IMR-90 (cell line): ENCODE measurements at regions not wholly inside any gene's neighbourhood (a gene's known extent, or its start where the extent isn't known, plus 50 kb on each side); places are given as distances from the start of the nearest gene placed in this dataset.

Experiments used
- ATAC-seq: fragments of 200-7000 bp; cut with Tn5 transposase; 2 replicates; pipeline ENCODE4 v1.9.1; 2020; ENCODE audit warnings: low read depth, mild to moderate bottlenecking, moderate library complexity
- BruUV-seq: library from RNA; stranded (reverse); fragments of 400-500 nt; replicated peaks from 2 replicates; lab custom pipeline; 2021; lab: Mats Ljungman, UMichigan
- CTCF ChIA-PET: fragments of 300-600 bp; formaldehyde crosslinking; extraction: SDS; loops from one replicate; lab custom pipeline; 2021; ENCODE audit warnings: antibody characterized with exemption; lab: Yijun Ruan, JAX
- POLR2A ChIA-PET: fragments of 300-600 bp; sonication (Branson Sonifier 250); formaldehyde crosslinking; loops from one replicate; lab custom pipeline; 2022; ENCODE audit warnings: antibody characterized with exemption; ENCODE audit not compliant: unreplicated experiment; lab: Charles Lee
- DNase-seq: peaks from one replicate; pipeline ENCODE4 v3.0.0; 2013
- H2AFZ ChIP-seq: replicated peaks from 2 replicates; pipeline ENCODE3; 2013; ENCODE audit warnings: low read length, mild to moderate bottlenecking; ENCODE audit not compliant: poor library complexity
- H2AK5ac ChIP-seq: 2 replicates; pipeline ENCODE4 v1.6.1; 2013; ENCODE audit warnings: low read depth, low read length, inconsistent platforms
- H2AK9ac ChIP-seq: replicated peaks from 2 replicates; pipeline ENCODE3; 2013; ENCODE audit warnings: mild to moderate bottlenecking, low read depth, low read length, moderate library complexity; ENCODE audit not compliant: poor library complexity
- H2BK120ac ChIP-seq: 2 replicates; pipeline ENCODE4 v1.6.1; 2013; ENCODE audit warnings: low read depth, low read length, inconsistent platforms
- H2BK15ac ChIP-seq: 3 replicates; pipeline ENCODE4 v1.6.1; 2013; ENCODE audit warnings: low read depth, low read length, inconsistent platforms
- H2BK20ac ChIP-seq: 2 replicates; pipeline ENCODE4 v1.6.1; 2013; ENCODE audit warnings: low read depth, mild to moderate bottlenecking, inconsistent platforms, low read length, moderate library complexity
- H2BK5ac ChIP-seq: 2 replicates; pipeline ENCODE4 v1.6.1; 2013; ENCODE audit warnings: mild to moderate bottlenecking, low read depth, low read length, inconsistent platforms; ENCODE audit not compliant: poor library complexity, severe bottlenecking
- H3K14ac ChIP-seq: replicated peaks from 2 replicates; pipeline ENCODE4 v1.6.1; 2013; ENCODE audit warnings: low read depth, low read length, inconsistent platforms
- H3K18ac ChIP-seq: 2 replicates; pipeline ENCODE4 v1.6.1; 2013; ENCODE audit warnings: low read depth, low read length, control low read depth
- H3K23ac ChIP-seq: 2 replicates; pipeline ENCODE4 v1.6.1; 2013; ENCODE audit warnings: low read depth, low read length, inconsistent platforms
- H3K27ac ChIP-seq: 2 replicates; pipeline ENCODE4 v1.5.1; 2013; ENCODE audit warnings: mild to moderate bottlenecking, control low read depth, low read length; ENCODE audit not compliant: insufficient read depth
- H3K27me3 ChIP-seq: 2 replicates; pipeline ENCODE4 v1.6.1; 2013; ENCODE audit warnings: low read length; ENCODE audit not compliant: control insufficient read depth, insufficient read depth
- H3K36me3 ChIP-seq: 2 replicates; pipeline ENCODE4 v1.6.1; 2013; ENCODE audit warnings: low read length, mixed read lengths; ENCODE audit not compliant: control insufficient read depth, insufficient read depth
- H3K4ac ChIP-seq: 2 replicates; pipeline ENCODE4 v1.6.1; 2013; ENCODE audit warnings: low read depth, low read length, inconsistent platforms
- H3K4me1 ChIP-seq: 2 replicates; pipeline ENCODE4 v1.6.1; 2013; ENCODE audit warnings: low read length, mixed read lengths; ENCODE audit not compliant: control insufficient read depth, insufficient read depth
- H3K4me2 ChIP-seq: 2 replicates; pipeline ENCODE4 v1.6.1; 2013; ENCODE audit warnings: low read depth, mild to moderate bottlenecking, control low read depth, low read length, moderate library complexity
- H3K4me3 ChIP-seq: 2 replicates; pipeline ENCODE4 v1.5.1; 2013; ENCODE audit warnings: low read depth, mild to moderate bottlenecking, control low read depth, low read length, moderate library complexity; ENCODE audit not compliant: insufficient read depth
- H3K56ac ChIP-seq: 2 replicates; pipeline ENCODE4 v1.6.1; 2013; ENCODE audit warnings: low read length, inconsistent platforms; ENCODE audit not compliant: insufficient read depth; ENCODE audit errors: extremely low read depth
- H3K79me1 ChIP-seq, 2 experiments: 2 replicates each; pipeline ENCODE4 v1.6.1; 2013; ENCODE audit warnings: low read length in 2 of 2, inconsistent platforms in 1 of 2, low read depth in 1 of 2
- H3K9ac ChIP-seq: 2 replicates; pipeline ENCODE4 v1.6.1; 2013; ENCODE audit warnings: low read depth, low read length, control low read depth
- H3K9me1 ChIP-seq: 2 replicates; pipeline ENCODE4 v1.6.1; 2013; ENCODE audit warnings: low read length, inconsistent platforms; ENCODE audit not compliant: insufficient read depth
- H3K9me3 ChIP-seq: 2 replicates; pipeline ENCODE4 v1.6.1; 2013; ENCODE audit warnings: low read length; ENCODE audit not compliant: control insufficient read depth, insufficient read depth
- H4K20me1 ChIP-seq: 2 replicates; pipeline ENCODE4 v1.6.1; 2013; ENCODE audit warnings: low read length, inconsistent platforms; ENCODE audit not compliant: insufficient read depth
- H4K5ac ChIP-seq: 2 replicates; pipeline ENCODE4 v1.6.1; 2013; ENCODE audit warnings: mild to moderate bottlenecking, low read depth, low read length, control low read depth
- H4K8ac ChIP-seq, 2 experiments: 2 replicates each; pipeline ENCODE4 v1.6.1; 2013; ENCODE audit warnings: low read depth in 2 of 2, low read length in 2 of 2, control low read depth in 1 of 2, inconsistent platforms in 1 of 2
- H4K91ac ChIP-seq: 2 replicates; pipeline ENCODE4 v1.6.1; 2013; ENCODE audit warnings: low read depth, low read length, inconsistent platforms; ENCODE audit not compliant: insufficient read depth
- FOS ChIP-seq: fragments of 150-350 bp; IDR thresholded peaks from 2 replicates; pipeline ENCODE4 v1.6.1; 2016; ENCODE audit warnings: low read depth, low read length
- NFE2L2 ChIP-seq: fragments of 150-350 bp; IDR thresholded peaks from 2 replicates; pipeline ENCODE4 v1.6.1; 2016; ENCODE audit warnings: low read depth, mild to moderate bottlenecking, low read length
- SMC3 ChIP-seq: fragments of 150-350 bp; IDR thresholded peaks from 2 replicates; pipeline ENCODE4 v1.6.1; 2016; ENCODE audit warnings: low read depth, mild to moderate bottlenecking, antibody characterized with exemption, low read length, moderate library complexity
- WGBS, 2 experiments: methylation state at CpG; one replicate each; pipeline versions ENCODE4 v1.1.5 to v1.1.7; 2013; ENCODE audit warnings: missing lambda C conversion rate in 2 of 2; ENCODE audit not compliant: insufficient read length in 1 of 2; ENCODE audit errors: extremely low coverage in 2 of 2; 5-methylcytosine and 5-hydroxymethylcytosine counted together
- dilution Hi-C: fragments of 300-500 bp; cut with HindIII; formaldehyde crosslinking; loops from one replicate; pipeline ENCODE4 v1.14.3; 2018; ENCODE audit warnings: low sequenced_read_pairs; ENCODE audit not compliant: unreplicated experiment
- in situ Hi-C: fragments of 300-500 bp; cut with MboI; formaldehyde crosslinking; loops from 3 replicates; pipeline ENCODE4 v1.14.3; 2019; ENCODE audit warnings: low sequenced_read_pairs, inconsistent platforms, mixed read lengths
- intact Hi-C: fragments of 100-400 bp; cut with micrococcal nuclease; formaldehyde crosslinking; loops from 2 replicates; pipeline ENCODE4 v1.10.0; 2022

DNA sequence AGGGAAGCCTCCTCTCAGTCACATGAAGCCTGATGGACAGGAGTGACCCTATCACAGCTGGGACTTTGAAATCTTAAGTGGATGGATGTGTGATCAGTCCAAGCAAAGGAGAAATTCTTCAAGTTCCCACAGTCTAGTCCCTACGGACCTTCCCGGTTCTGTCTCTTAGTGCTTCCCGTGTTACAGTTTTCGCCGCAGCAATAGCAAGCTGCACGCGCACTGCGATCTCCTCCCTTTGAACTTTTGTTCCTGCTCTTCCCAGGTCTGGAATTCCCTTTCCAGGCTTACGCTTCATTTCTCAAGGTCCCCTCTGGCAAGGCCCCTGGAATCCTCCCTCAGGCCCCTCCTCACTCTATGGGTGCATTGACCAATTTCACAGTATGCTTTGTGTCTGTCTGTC is 89.2 kb downstream of the VEGFA start:
- Histone ChIP-seq H3K36me3 (no peaks in the 10 kb centered on the region), H3K27ac (no peak overlapping the region), H3K79me1 (no peaks in the 10 kb centered on the region), H2AK9ac (no peak overlapping the region), H4K5ac (no peak overlapping the region), H3K18ac (no peak overlapping the region), H3K56ac (no peak overlapping the region), H3K9me3 (no peaks in the 10 kb centered on the region), H3K4me1 (no peaks in the 10 kb centered on the region), H4K8ac (no peak overlapping the region), H2AFZ (no peak overlapping the region), H3K27me3 (peaks cover 31% of the 10 kb centered on the region), H4K20me1 (no peaks in the 10 kb centered on the region), H3K4me3 (no peak overlapping the region), H4K91ac (no peak overlapping the region), H3K4ac (no peak overlapping the region), H2BK20ac (no peak overlapping the region), H3K14ac (no peak overlapping the region), H2BK120ac (no peak overlapping the region), H3K9me1 (no peaks in the 10 kb centered on the region), H2AK5ac (no peak overlapping the region), H2BK5ac (no peak overlapping the region), H2BK15ac (no peak overlapping the region), H3K23ac (no peak overlapping the region), H3K4me2 (no peak overlapping the region), H3K9ac (no peak overlapping the region)
- DNase-seq: no peak
- no peak for ATAC-seq
- CTCF ChIA-PET: no interaction called here
- dilution Hi-C loops (no loop called here), intact Hi-C loops (no loop called here), in situ Hi-C loops (no loop called here)
- POLR2A ChIA-PET: no interaction called here
- 98% methylated on average over 9 of the region's 9 CpGs; no CpG with 5 or more reads in 1 of the 2 experiments for WGBS, 2 experiments
- BruUV-seq: no TSS peak
- no peak for TF ChIP-seq FOS
- no peak for TF ChIP-seq NFE2L2
- no peak for TF ChIP-seq SMC3
